Hepatocyte (in vitro differentiated cells): ENCODE measurements at regions not wholly inside any gene's neighbourhood (a gene's known extent, or its start where the extent isn't known, plus 50 kb on each side); places are given as distances from the start of the nearest gene placed in this dataset.

Experiments used
- DNase-seq: peaks from one replicate; pipeline ENCODE4 v3.0.0-alpha.2; 2016; ENCODE audit warnings: low spot score
- H2AFZ ChIP-seq: fragments of 200-600 bp; sonication (generic); 2 replicates; pipeline ENCODE4 v1.6.0; 2016; ENCODE audit warnings: antibody characterized with exemption, mild to moderate bottlenecking
- H3K27ac ChIP-seq: fragments of 200-600 bp; sonication (generic); 2 replicates; pipeline ENCODE4 v1.5.1; 2016; ENCODE audit warnings: mild to moderate bottlenecking
- H3K27me3 ChIP-seq: fragments of 200-600 bp; sonication (generic); 2 replicates; pipeline ENCODE4 v1.6.1; 2016
- H3K36me3 ChIP-seq: fragments of 200-600 bp; sonication (generic); replicated peaks from 2 replicates; pipeline ENCODE4 v1.5.1; 2016; ENCODE audit warnings: low read depth; ENCODE audit not compliant: insufficient read depth
- H3K4me1 ChIP-seq: fragments of 200-600 bp; sonication (generic); 2 replicates; pipeline ENCODE4 v1.5.1; 2016; ENCODE audit warnings: mild to moderate bottlenecking, moderate library complexity; ENCODE audit not compliant: insufficient read depth
- H3K4me2 ChIP-seq: fragments of 200-600 bp; sonication (generic); 2 replicates; pipeline ENCODE4 v1.6.0; 2016
- H3K4me3 ChIP-seq: fragments of 200-600 bp; sonication (generic); 2 replicates; pipeline ENCODE4 v1.5.1; 2016; ENCODE audit warnings: mild to moderate bottlenecking
- H3K79me2 ChIP-seq: fragments of 200-600 bp; sonication (generic); 2 replicates; pipeline ENCODE4 v1.6.0; 2017; ENCODE audit warnings: mild to moderate bottlenecking
- H3K9me2 ChIP-seq: fragments of 200-600 bp; sonication (generic); replicated peaks from 2 replicates; pipeline ENCODE4 v1.6.0; 2017; ENCODE audit warnings: mild to moderate bottlenecking; ENCODE audit not compliant: insufficient read depth
- H3K9me3 ChIP-seq: fragments of 200-600 bp; sonication (generic); 2 replicates; pipeline ENCODE4 v1.5.1; 2016; ENCODE audit warnings: low read depth, mild to moderate bottlenecking
- H4K20me1 ChIP-seq: fragments of 200-600 bp; sonication (generic); 2 replicates; pipeline ENCODE4 v1.6.0; 2016; ENCODE audit warnings: mild to moderate bottlenecking; ENCODE audit not compliant: insufficient read depth, poor library complexity, severe bottlenecking
- CTCF ChIP-seq: fragments of 200-600 bp; sonication (generic); IDR thresholded peaks from 2 replicates; pipeline ENCODE4 v1.5.1; 2016; ENCODE audit warnings: antibody characterized with exemption, mild to moderate bottlenecking; ENCODE audit not compliant: poor library complexity
- EZH2 ChIP-seq: fragments of 200-600 bp; sonication (generic); IDR thresholded peaks from 2 replicates; pipeline ENCODE4 v1.6.1; 2016; ENCODE audit warnings: antibody characterized with exemption, mild to moderate bottlenecking, borderline replicate concordance
- EZH2phosphoT487 ChIP-seq: fragments of 200-600 bp; sonication (generic); IDR thresholded peaks from one replicate; pipeline ENCODE4 v1.6.1; 2018; ENCODE audit warnings: antibody characterized with exemption, mild to moderate bottlenecking, low read depth, moderate library complexity; ENCODE audit not compliant: unreplicated experiment, severe bottlenecking
- WGBS: methylation state at CpG from one replicate; pipeline ENCODE4 v1.1.6; 2016; ENCODE audit warnings: low lambda C conversion rate; ENCODE audit errors: missing lambda C conversion rate; 5-methylcytosine and 5-hydroxymethylcytosine counted together

GRCh38 chr3:187912007-187912406 lies 166.7 kb upstream of the BCL6 start:
- TF ChIP-seq CTCF (no peak), EZH2phosphoT487 (no peak), EZH2 (no peak)
- Histone ChIP-seq H2AFZ (no peak overlapping the region), H3K9me3 (no peaks in the 10 kb centered on the region), H3K27me3 (no peaks in the 10 kb centered on the region), H3K27ac (no peak overlapping the region), H3K9me2 (no peaks in the 10 kb centered on the region), H3K4me1 (peaks cover 23% of the 10 kb centered on the region), H3K79me2 (no peaks in the 10 kb centered on the region), H3K4me3 (no peak overlapping the region), H3K36me3 (no peaks in the 10 kb centered on the region), H3K4me2 (no peak overlapping the region), H4K20me1 (no peaks in the 10 kb centered on the region)
- DNase-seq, result peak; percentile 24
- WGBS, result 30% methylated on average over 3 of the region's 3 CpGs

- Histone ChIP-seq H3K9me3 (no peaks in the 10 kb centered on the region), H3K36me3 (no peaks in the 10 kb centered on the region), H3K4me3 (no peak overlapping the region), H4K20me1 (no peaks in the 10 kb centered on the region), H3K27ac (peak overlapping the region; percentile 63), H3K4me2 (no peak overlapping the region), H3K27me3 (no peaks in the 10 kb centered on the region), H3K4me1 (peaks cover 23% of the 10 kb centered on the region), H3K9me2 (no peaks in the 10 kb centered on the region), H2AFZ (no peak overlapping the region), H3K79me2 (no peaks in the 10 kb centered on the region)
- WGBS, result 62% methylated on average over 2 of the region's 2 CpGs
- TF ChIP-seq EZH2phosphoT487, result no peak
- no peak for TF ChIP-seq EZH2
- TF ChIP-seq CTCF, result no peak
- peak; percentile 18 for DNase-seq
Measured at GRCh38 chr3:187913617-187914033, 168.4 kb upstream of the BCL6 start.

- H3K36me3 ChIP-seq, result no peaks in the 10 kb centered on the region
- H2AFZ ChIP-seq, result no peak overlapping the region
- H3K27me3 ChIP-seq, result no peaks in the 10 kb centered on the region
- H3K79me2 ChIP-seq, result no peaks in the 10 kb centered on the region
- DNase-seq, result no peak
- no peaks in the 10 kb centered on the region for H4K20me1 ChIP-seq
- 68% methylated on average over 7 of the region's 7 CpGs for WGBS
- no peak overlapping the region for H3K4me3 ChIP-seq
- H3K4me2 ChIP-seq, result no peak overlapping the region
- H3K27ac ChIP-seq, result peak overlapping the region; percentile 63
- TF ChIP-seq EZH2phosphoT487 (no peak), CTCF (no peak), EZH2 (no peak)
- peaks cover 23% of the 10 kb centered on the region for H3K4me1 ChIP-seq
- H3K9me3 ChIP-seq, result no peaks in the 10 kb centered on the region
- no peaks in the 10 kb centered on the region for H3K9me2 ChIP-seq
Measured at GRCh38 chr3:187914231-187914630, 169.0 kb upstream of the BCL6 start.

GRCh38 chr3:187916072-187916471 lies 170.8 kb upstream of the BCL6 start:
- no peaks in the 10 kb centered on the region for H3K9me2 ChIP-seq
- TF ChIP-seq CTCF, result no peak
- no peak for TF ChIP-seq EZH2
- no peak for TF ChIP-seq EZH2phosphoT487
- no peak overlapping the region for H3K4me2 ChIP-seq
- H3K36me3 ChIP-seq, result no peaks in the 10 kb centered on the region
- peaks cover 23% of the 10 kb centered on the region for H3K4me1 ChIP-seq
- H3K27me3 ChIP-seq, result no peaks in the 10 kb centered on the region
- H3K27ac ChIP-seq, result no peak overlapping the region
- H3K4me3 ChIP-seq, result no peak overlapping the region
- no peaks in the 10 kb centered on the region for H4K20me1 ChIP-seq
- no peaks in the 10 kb centered on the region for H3K79me2 ChIP-seq
- no peak for DNase-seq
- no peaks in the 10 kb centered on the region for H3K9me3 ChIP-seq
- H2AFZ ChIP-seq, result no peak overlapping the region
- 42% methylated on average over 2 of the region's 2 CpGs for WGBS
